ENCODE measurements at regions not wholly inside any gene's neighbourhood (a gene's known extent, or its start where the extent isn't known, plus 50 kb on each side); places are given as distances from the start of the nearest gene placed in this dataset.

DNA sequence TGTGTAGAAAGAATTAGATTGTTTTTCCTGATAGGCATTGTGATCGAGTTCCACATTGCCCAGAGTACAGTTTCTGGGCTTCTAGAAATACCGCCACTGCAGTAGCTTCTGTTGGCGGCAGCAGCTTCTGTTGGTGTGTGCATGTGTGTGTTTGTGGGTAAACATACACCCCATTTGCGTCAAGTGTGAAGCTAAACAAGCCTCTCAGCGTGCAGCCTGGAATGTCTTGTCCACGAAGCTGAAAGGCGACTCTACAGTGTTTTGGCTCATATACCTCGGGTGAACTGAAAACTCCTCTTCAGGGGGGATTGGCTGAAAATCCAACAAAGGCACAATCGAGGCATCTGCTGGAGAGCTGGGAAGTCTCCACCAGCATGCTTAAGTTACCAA is 112.0 kb upstream of the E2F8 start (continued):
- TF ChIP-seq, protein P1, sequence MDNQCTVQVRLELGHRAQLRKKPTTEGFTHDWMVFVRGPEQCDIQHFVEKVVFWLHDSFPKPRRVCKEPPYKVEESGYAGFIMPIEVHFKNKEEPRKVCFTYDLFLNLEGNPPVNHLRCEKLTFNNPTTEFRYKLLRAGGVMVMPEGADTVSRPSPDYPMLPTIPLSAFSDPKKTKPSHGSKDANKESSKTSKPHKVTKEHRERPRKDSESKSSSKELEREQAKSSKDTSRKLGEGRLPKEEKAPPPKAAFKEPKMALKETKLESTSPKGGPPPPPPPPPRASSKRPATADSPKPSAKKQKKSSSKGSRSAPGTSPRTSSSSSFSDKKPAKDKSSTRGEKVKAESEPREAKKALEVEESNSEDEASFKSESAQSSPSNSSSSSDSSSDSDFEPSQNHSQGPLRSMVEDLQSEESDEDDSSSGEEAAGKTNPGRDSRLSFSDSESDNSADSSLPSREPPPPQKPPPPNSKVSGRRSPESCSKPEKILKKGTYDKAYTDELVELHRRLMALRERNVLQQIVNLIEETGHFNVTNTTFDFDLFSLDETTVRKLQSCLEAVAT (IDR thresholded peaks at IDR 0.05), result no peak
- TF ChIP-seq, protein P2, sequence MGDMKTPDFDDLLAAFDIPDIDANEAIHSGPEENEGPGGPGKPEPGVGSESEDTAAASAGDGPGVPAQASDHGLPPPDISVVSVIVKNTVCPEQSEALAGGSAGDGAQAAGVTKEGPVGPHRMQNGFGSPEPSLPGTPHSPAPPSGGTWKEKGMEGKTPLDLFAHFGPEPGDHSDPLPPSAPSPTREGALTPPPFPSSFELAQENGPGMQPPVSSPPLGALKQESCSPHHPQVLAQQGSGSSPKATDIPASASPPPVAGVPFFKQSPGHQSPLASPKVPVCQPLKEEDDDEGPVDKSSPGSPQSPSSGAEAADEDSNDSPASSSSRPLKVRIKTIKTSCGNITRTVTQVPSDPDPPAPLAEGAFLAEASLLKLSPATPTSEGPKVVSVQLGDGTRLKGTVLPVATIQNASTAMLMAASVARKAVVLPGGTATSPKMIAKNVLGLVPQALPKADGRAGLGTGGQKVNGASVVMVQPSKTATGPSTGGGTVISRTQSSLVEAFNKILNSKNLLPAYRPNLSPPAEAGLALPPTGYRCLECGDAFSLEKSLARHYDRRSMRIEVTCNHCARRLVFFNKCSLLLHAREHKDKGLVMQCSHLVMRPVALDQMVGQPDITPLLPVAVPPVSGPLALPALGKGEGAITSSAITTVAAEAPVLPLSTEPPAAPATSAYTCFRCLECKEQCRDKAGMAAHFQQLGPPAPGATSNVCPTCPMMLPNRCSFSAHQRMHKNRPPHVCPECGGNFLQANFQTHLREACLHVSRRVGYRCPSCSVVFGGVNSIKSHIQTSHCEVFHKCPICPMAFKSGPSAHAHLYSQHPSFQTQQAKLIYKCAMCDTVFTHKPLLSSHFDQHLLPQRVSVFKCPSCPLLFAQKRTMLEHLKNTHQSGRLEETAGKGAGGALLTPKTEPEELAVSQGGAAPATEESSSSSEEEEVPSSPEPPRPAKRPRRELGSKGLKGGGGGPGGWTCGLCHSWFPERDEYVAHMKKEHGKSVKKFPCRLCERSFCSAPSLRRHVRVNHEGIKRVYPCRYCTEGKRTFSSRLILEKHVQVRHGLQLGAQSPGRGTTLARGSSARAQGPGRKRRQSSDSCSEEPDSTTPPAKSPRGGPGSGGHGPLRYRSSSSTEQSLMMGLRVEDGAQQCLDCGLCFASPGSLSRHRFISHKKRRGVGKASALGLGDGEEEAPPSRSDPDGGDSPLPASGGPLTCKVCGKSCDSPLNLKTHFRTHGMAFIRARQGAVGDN (IDR thresholded peaks at IDR 0.05), result no peak
- TF ChIP-seq MYB (IDR thresholded peaks at IDR 0.05; ENCODE audit: borderline replicate concordance, low read depth, low read length) (no peak), SMAD1 (IDR thresholded peaks at IDR 0.05; ENCODE audit: low read depth, partially characterized antibody) (no peak), CBX5 (IDR thresholded peaks at IDR 0.05; ENCODE audit: low read depth) (no peak)
- TF ChIP-seq, protein P3, sequence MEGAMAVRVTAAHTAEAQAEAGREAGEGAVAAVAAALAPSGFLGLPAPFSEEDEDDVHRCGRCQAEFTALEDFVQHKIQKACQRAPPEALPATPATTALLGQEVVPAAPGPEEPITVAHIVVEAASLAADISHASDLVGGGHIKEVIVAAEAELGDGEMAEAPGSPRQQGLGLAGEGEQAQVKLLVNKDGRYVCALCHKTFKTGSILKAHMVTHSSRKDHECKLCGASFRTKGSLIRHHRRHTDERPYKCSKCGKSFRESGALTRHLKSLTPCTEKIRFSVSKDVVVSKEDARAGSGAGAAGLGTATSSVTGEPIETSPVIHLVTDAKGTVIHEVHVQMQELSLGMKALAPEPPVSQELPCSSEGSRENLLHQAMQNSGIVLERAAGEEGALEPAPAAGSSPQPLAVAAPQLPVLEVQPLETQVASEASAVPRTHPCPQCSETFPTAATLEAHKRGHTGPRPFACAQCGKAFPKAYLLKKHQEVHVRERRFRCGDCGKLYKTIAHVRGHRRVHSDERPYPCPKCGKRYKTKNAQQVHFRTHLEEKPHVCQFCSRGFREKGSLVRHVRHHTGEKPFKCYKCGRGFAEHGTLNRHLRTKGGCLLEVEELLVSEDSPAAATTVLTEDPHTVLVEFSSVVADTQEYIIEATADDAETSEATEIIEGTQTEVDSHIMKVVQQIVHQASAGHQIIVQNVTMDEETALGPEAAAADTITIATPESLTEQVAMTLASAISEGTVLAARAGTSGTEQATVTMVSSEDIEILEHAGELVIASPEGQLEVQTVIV (IDR thresholded peaks at IDR 0.05; ENCODE audit: borderline replicate concordance, partially characterized antibody), result no peak

Data from GM12878 (cell line).